ENCODE measurements at regions not wholly inside any gene's neighbourhood (a gene's known extent, or its start where the extent isn't known, plus 50 kb on each side); places are given as distances from the start of the nearest gene placed in this dataset.

GRCh38 chr12:86312232-86312631 lies 56.0 kb upstream of the MGAT4C start:
- Mint-ChIP-seq H3K27me3 (no peaks in the 10 kb centered on the region), H3K9me3 (peaks cover 0 to 15% (median 3%) of the 10 kb centered on the region in 7 donors), H3K4me1 (no peaks in the 10 kb centered on the region), H3K4me3 (no peak overlapping the region), H3K36me3 (no peaks in the 10 kb centered on the region), H3K27ac (no peak overlapping the region)
- DNase-seq (no peak), ATAC-seq (ENCODE audit: low read depth in 2 of 2) (no peak)
- H3K27me3 ChIP-seq (ENCODE audit: control insufficient read depth, insufficient read depth, low read length), result no peaks in the 10 kb centered on the region
- H3K4me3 ChIP-seq (ENCODE audit: low read depth, low read length), result no peak overlapping the region
- peaks cover 2 to 6% of the 10 kb centered on the region in 2 experiments for H3K9me3 ChIP-seq (ENCODE audit: control insufficient read depth in 2 of 2, low read length in 2 of 2)
- no peak overlapping the region for H3K27ac ChIP-seq (ENCODE audit: insufficient read depth, low read length, poor library complexity, severe bottlenecking)
- no peaks in the 10 kb centered on the region for H3K4me1 ChIP-seq (ENCODE audit: control insufficient read depth, insufficient read depth, low read length, poor library complexity, severe bottlenecking)
- no peaks in the 10 kb centered on the region for H3K36me3 ChIP-seq (ENCODE audit: control insufficient read depth, insufficient read depth, low read length)
